GM12865 (cell line): ENCODE measurements at regions not wholly inside any gene's neighbourhood (a gene's known extent, or its start where the extent isn't known, plus 50 kb on each side); places are given as distances from the start of the nearest gene placed in this dataset.

Experiments used
- DNase-seq: peaks from one replicate; pipeline ENCODE4 v3.0.0; 2010; ENCODE audit warnings: low read depth
- H3K4me3 ChIP-seq: 2 replicates; pipeline ENCODE4 v1.5.1; 2011; ENCODE audit warnings: mild to moderate bottlenecking, low read depth, low read length, control low read depth
- CTCF ChIP-seq: IDR thresholded peaks from 2 replicates; pipeline ENCODE4 v1.5.1; 2011; ENCODE audit warnings: low read length, control low read depth, low read depth, inconsistent platforms; ENCODE audit not compliant: insufficient read depth; ENCODE audit errors: missing control alignments

- TF ChIP-seq CTCF, result no peak
- H3K4me3 ChIP-seq, result no peak overlapping the region
- DNase-seq, result no peak
These were observed 74.5 kb upstream of the GRK3 start for GRCh38 chr22:25489947-25490346.

GRCh38 chr22:25490896-25491295, 73.6 kb upstream of the GRK3 start:
- no peak for TF ChIP-seq CTCF
- no peak for DNase-seq

GRCh38 chr22:25492162-25492561, 72.3 kb upstream of the GRK3 start:
- TF ChIP-seq CTCF, result no peak
- H3K4me3 ChIP-seq, result no peak overlapping the region
- no peak for DNase-seq

More at GRCh38 chr22:25490896-25491295, 73.6 kb upstream of the GRK3 start:
- no peak overlapping the region for H3K4me3 ChIP-seq

- DNase-seq, result no peak
These were observed 71.4 kb upstream of the GRK3 start for GRCh38 chr22:25492841-25493734.

GRCh38 chr22:25493794-25494193, 70.7 kb upstream of the GRK3 start:
- no peak for TF ChIP-seq CTCF
- DNase-seq, result no peak
- H3K4me3 ChIP-seq, result no peak overlapping the region

More at GRCh38 chr22:25492841-25493734, 71.4 kb upstream of the GRK3 start:
- no peak for TF ChIP-seq CTCF
- no peak overlapping the region for H3K4me3 ChIP-seq

- TF ChIP-seq CTCF, result no peak
- DNase-seq, result peak; percentile 70
- no peak overlapping the region for H3K4me3 ChIP-seq
These were observed 69.7 kb upstream of the GRK3 start for GRCh38 chr22:25494774-25495173.
